Sigmoid colon (tissue), 6 donors: ENCODE measurements at regions not wholly inside any gene's neighbourhood (a gene's known extent, or its start where the extent isn't known, plus 50 kb on each side); places are given as distances from the start of the nearest gene placed in this dataset.

Experiments used
- DNase-seq: peaks from one replicate; pipeline ENCODE4 v3.0.0-alpha.2; 2019
- H3K27ac ChIP-seq, 4 donors: fragments of 200-600 bp; sonication (generic); one replicate each; pipeline ENCODE4 v1.5.1; 2016 to 2019; ENCODE audit warnings: mild to moderate bottlenecking in 1 of 4
- H3K27me3 ChIP-seq, 3 donors: fragments of 200-600 bp; sonication (generic); one replicate each; pipeline ENCODE4 v1.5.1; 2019; ENCODE audit warnings: mild to moderate bottlenecking in 1 of 3
- H3K36me3 ChIP-seq, 4 donors: fragments of 200-600 bp; sonication (generic); one replicate each; pipeline ENCODE4 v1.5.1; 2016 to 2019
- H3K4me1 ChIP-seq, 4 donors: fragments of 200-600 bp; sonication (generic); one replicate each; pipeline ENCODE4 v1.5.1; 2017 to 2019
- H3K4me3 ChIP-seq, 4 donors: fragments of 200-600 bp; sonication (generic); one replicate each; pipeline ENCODE4 v1.5.1; 2017 to 2019; ENCODE audit warnings: mild to moderate bottlenecking in 2 of 4, moderate library complexity in 1 of 4
- H3K9me3 ChIP-seq, 4 donors: fragments of 200-600 bp in 3 of 4; sonication (generic) in 3 of 4; one replicate each; pipeline versions ENCODE4 v1.5.1 to v1.6.1; 2013 to 2019
- EP300 ChIP-seq, 4 donors: sonication (generic); formaldehyde crosslinking; IDR thresholded peaks; one replicate each; pipeline ENCODE4 v1.6.1; 2017; ENCODE audit warnings: antibody characterized with exemption in 4 of 4
- POLR2A ChIP-seq, 2 donors: fragments of 450-650 bp; IDR thresholded peaks; one replicate each; pipeline ENCODE4 v1.6.1; 2016; ENCODE audit warnings: antibody characterized with exemption in 2 of 2, mild to moderate bottlenecking in 2 of 2, moderate library complexity in 2 of 2
- POLR2AphosphoS5 ChIP-seq, 4 donors: sonication (generic); formaldehyde crosslinking; IDR thresholded peaks; one replicate each; pipeline ENCODE4 v1.6.1; 2017; ENCODE audit warnings: antibody characterized with exemption in 4 of 4
- WGBS, 2 donors: extraction: QIAGEN DNeasy Blood & Tissue Kit; methylation state at CpG; one replicate each; pipeline ENCODE4 v1.1.7; 2013; 5-methylcytosine and 5-hydroxymethylcytosine counted together
- intact Hi-C: fragments of 100-400 bp; cut with DNase I; formaldehyde crosslinking; loops from one replicate; pipeline ENCODE4 v1.15.1; 2023
- TF ChIP-seq, protein P1 (sequence below), 4 experiments: fragments of 450-650 bp in 3 of 4; fragments of 200-600 bp in 1 of 4; IDR thresholded peaks; one replicate each; pipeline ENCODE4 v1.5.1; 2016 to 2019; ENCODE audit warnings: antibody characterized with exemption in 4 of 4, mild to moderate bottlenecking in 3 of 4, moderate library complexity in 2 of 4
- donor health status: healthy with polysubstance abuse.
- donor health status: healthy.

DNA sequence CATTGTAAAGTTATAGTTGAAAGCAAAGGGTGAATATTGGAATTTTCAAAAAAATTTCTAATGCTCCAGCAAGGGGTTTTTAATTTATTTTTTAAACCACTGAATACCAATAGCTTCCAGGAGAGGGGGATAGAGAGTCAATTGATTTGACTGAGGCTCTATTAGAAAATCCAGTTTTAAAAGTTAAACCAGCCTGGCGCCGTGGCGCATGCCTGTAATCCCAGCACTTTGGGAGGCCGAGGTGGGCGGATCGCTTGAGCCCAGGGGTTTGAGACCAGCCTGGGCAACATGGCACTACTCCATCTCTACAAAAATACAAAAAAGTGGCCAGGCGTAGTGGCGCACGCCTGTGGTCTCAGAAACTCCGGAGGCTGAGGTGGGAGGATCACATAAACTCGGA, 150.1 kb downstream of the SLC38A4 start:
- Histone ChIP-seq H3K27me3 (no peaks in the 10 kb centered on the region), H3K4me3 (peak overlapping the region in 1 of 4 donors; percentile 1), H3K27ac (no peak overlapping the region), H3K36me3 (no peaks in the 10 kb centered on the region), H3K4me1 (peaks cover 0 to 9% (median 0%) of the 10 kb centered on the region in 4 donors), H3K9me3 (no peaks in the 10 kb centered on the region)
- no peak for TF ChIP-seq POLR2AphosphoS5 (IDR thresholded peaks at IDR 0.05)
- TF ChIP-seq POLR2A (IDR thresholded peaks at IDR 0.05) = no peak
- TF ChIP-seq, protein P1, sequence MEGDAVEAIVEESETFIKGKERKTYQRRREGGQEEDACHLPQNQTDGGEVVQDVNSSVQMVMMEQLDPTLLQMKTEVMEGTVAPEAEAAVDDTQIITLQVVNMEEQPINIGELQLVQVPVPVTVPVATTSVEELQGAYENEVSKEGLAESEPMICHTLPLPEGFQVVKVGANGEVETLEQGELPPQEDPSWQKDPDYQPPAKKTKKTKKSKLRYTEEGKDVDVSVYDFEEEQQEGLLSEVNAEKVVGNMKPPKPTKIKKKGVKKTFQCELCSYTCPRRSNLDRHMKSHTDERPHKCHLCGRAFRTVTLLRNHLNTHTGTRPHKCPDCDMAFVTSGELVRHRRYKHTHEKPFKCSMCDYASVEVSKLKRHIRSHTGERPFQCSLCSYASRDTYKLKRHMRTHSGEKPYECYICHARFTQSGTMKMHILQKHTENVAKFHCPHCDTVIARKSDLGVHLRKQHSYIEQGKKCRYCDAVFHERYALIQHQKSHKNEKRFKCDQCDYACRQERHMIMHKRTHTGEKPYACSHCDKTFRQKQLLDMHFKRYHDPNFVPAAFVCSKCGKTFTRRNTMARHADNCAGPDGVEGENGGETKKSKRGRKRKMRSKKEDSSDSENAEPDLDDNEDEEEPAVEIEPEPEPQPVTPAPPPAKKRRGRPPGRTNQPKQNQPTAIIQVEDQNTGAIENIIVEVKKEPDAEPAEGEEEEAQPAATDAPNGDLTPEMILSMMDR (IDR thresholded peaks at IDR 0.05) = peak; percentile 49 to 70 (median 68)
- TF ChIP-seq EP300 (IDR thresholded peaks at IDR 0.05) = no peak
- intact Hi-C loops = loop anchor here (1.0 to 10.0 kb wide), 3 partner anchors 149 to 347 kb away; partner anchors contain the start of gene SLC38A4
- DNase-seq = no peak
- 48 to 68% methylated on average over 11 of the region's 11 CpGs for WGBS, 2 donors

DNA sequence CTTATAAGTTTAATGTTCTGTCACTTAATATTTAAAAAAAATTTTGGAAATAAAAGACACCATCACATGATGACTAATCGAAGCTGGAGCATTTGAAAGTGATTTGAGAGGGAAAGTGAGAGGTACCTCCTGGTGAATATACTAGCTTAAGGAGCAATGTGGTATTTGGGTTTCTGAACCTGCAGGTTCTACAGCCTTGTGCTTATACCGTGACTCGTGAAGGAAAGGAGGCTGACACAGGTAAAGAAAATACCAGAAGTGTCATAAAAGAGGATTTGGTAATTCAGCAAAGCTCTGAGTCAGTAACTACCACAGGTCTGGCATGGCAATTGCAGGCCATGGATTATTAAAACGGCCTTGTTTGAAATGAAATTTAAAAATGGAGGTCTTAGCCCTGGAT, 151.0 kb downstream of the SLC38A4 start:
- Histone ChIP-seq H3K4me3 (no peak overlapping the region), H3K36me3 (no peaks in the 10 kb centered on the region), H3K27ac (no peak overlapping the region), H3K27me3 (no peaks in the 10 kb centered on the region), H3K4me1 (peaks cover 0 to 10% (median 0%) of the 10 kb centered on the region in 4 donors), H3K9me3 (no peaks in the 10 kb centered on the region)
- DNase-seq = no peak
- intact Hi-C loops = loop anchor here (1.0 to 10.0 kb wide), 3 partner anchors 150 to 348 kb away; partner anchors contain the start of gene SLC38A4
- 58 to 77% methylated on average over 4 of the region's 4 CpGs for WGBS, 2 donors
- no peak for TF ChIP-seq EP300 (IDR thresholded peaks at IDR 0.05)
- TF ChIP-seq, protein P1 (IDR thresholded peaks at IDR 0.05) = no peak
- TF ChIP-seq POLR2A (IDR thresholded peaks at IDR 0.05) = no peak
- TF ChIP-seq POLR2AphosphoS5 (IDR thresholded peaks at IDR 0.05) = no peak

DNA sequence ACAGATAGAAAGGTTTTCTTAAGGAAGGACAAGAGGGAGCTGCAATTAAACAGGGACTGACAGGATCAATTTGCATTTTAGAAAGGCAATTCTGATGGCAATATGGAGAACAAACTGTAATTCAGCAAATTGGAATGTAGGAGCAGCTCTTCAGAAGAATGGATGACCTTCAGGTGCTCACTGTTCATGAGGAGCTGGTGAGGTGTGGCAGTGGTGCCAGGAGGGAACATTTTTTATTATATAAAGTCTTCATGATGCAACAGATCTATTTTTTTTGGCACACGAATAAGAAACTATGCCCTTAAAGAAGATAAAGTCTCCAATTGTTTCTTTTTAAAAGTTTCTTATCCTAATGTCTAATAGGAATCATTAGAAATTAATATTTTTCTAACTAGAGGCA, 151.7 kb downstream of the SLC38A4 start:
- 41 to 68% methylated on average over 1 of the region's 1 CpG for WGBS, 2 donors
- H3K4me3 ChIP-seq = no peak overlapping the region
- DNase-seq = no peak
- H3K9me3 ChIP-seq = no peaks in the 10 kb centered on the region
- H3K27ac ChIP-seq = no peak overlapping the region
- peaks cover 0 to 10% (median 0%) of the 10 kb centered on the region in 4 donors for H3K4me1 ChIP-seq
- no peak for TF ChIP-seq POLR2A (IDR thresholded peaks at IDR 0.05)
- TF ChIP-seq EP300 (IDR thresholded peaks at IDR 0.05) = no peak
- TF ChIP-seq, protein P1 (IDR thresholded peaks at IDR 0.05) = no peak
- TF ChIP-seq POLR2AphosphoS5 (IDR thresholded peaks at IDR 0.05) = no peak
- intact Hi-C loops = loop anchor here (10.0 kb wide), 1 partner anchor 151 kb away; the partner anchor contains the start of gene SLC38A4
- H3K36me3 ChIP-seq = no peaks in the 10 kb centered on the region
- H3K27me3 ChIP-seq = no peaks in the 10 kb centered on the region

DNA sequence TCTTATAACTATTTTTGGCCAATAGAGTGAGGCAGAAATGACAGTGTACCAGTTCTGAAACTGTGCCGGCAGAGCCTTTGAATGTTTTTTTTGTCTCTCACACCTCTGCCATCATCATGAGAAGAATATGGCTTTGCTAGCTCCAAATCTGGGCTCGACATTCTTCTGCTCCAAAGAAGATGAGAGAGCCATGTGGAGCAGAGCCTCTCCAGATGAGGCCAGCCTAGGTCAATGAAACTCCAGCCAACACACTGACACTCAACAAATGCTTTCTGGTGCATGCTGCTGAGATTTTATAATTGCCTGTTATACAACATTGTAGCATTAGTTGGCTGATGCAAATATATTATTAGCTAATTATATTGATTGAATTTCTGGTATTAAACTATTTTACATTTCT, 154.7 kb downstream of the SLC38A4 start:
- Histone ChIP-seq H3K27ac (peak overlapping the region in 3 of 4 donors; percentile 8 to 26 (median 23)), H3K4me3 (no peak overlapping the region), H3K9me3 (no peaks in the 10 kb centered on the region), H3K4me1 (peaks cover 0 to 10% (median 0%) of the 10 kb centered on the region in 4 donors), H3K36me3 (no peaks in the 10 kb centered on the region), H3K27me3 (no peaks in the 10 kb centered on the region)
- DNase-seq = no peak
- WGBS, 2 donors = 77 to 88% methylated on average over 2 of the region's 2 CpGs
- TF ChIP-seq POLR2AphosphoS5 (IDR thresholded peaks at IDR 0.05) = peak in 1 of 4 donors; percentile 4
- TF ChIP-seq, protein P1 (IDR thresholded peaks at IDR 0.05) = no peak
- intact Hi-C loops = loop anchor here (10.0 kb wide), 1 partner anchor 154 kb away; the partner anchor contains the start of gene SLC38A4

DNA sequence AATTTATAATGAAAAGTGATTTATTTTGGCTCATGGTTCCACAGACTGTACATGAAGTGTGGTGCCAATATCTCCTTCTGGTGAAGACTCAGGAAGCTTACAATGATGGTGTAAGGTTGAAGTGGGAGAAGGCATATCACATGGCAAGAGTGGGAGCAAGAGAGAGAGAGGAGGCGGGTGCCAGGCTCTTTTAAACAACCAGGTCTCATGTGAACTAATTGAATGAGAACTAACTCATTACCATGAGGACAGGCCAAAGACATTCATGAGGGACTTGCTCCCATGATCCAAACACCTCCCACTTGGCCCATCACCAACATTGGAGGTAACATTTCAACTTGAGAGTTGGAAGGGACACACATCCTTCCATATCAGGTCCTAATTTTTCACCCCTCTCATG, 155.2 kb downstream of the SLC38A4 start:
- H3K27ac ChIP-seq = peak overlapping the region in 3 of 4 donors; percentile 8 to 26 (median 23)
- DNase-seq = no peak
- no peaks in the 10 kb centered on the region for H3K9me3 ChIP-seq
- TF ChIP-seq, protein P1 (IDR thresholded peaks at IDR 0.05) = no peak
- TF ChIP-seq POLR2AphosphoS5 (IDR thresholded peaks at IDR 0.05) (no peak), EP300 (IDR thresholded peaks at IDR 0.05) (no peak), POLR2A (IDR thresholded peaks at IDR 0.05) (no peak)
- no peak overlapping the region for H3K4me3 ChIP-seq
- H3K36me3 ChIP-seq = no peaks in the 10 kb centered on the region
- H3K27me3 ChIP-seq = no peaks in the 10 kb centered on the region
- WGBS, 2 donors = 88 to 100% methylated on average over 1 of the region's 1 CpG
- intact Hi-C loops = loop anchor here (10.0 kb wide), 1 partner anchor 154 kb away; the partner anchor contains the start of gene SLC38A4
- H3K4me1 ChIP-seq = peaks cover 0 to 10% (median 0%) of the 10 kb centered on the region in 4 donors
